Caki2 (cell line): ENCODE measurements at regions not wholly inside any gene's neighbourhood (a gene's known extent, or its start where the extent isn't known, plus 50 kb on each side); places are given as distances from the start of the nearest gene placed in this dataset.

Experiments used
- DNase-seq: peaks from one replicate; pipeline ENCODE4 v3.0.0-alpha.2; 2015; ENCODE audit warnings: low read depth
- in situ Hi-C: cut with HindIII; loops from 2 replicates; pipeline ENCODE4 v1.10.0; 2016; ENCODE audit warnings: low sequenced_read_pairs, low pct_unique_long_range_greater_than_20kb, mixed read lengths

DNA sequence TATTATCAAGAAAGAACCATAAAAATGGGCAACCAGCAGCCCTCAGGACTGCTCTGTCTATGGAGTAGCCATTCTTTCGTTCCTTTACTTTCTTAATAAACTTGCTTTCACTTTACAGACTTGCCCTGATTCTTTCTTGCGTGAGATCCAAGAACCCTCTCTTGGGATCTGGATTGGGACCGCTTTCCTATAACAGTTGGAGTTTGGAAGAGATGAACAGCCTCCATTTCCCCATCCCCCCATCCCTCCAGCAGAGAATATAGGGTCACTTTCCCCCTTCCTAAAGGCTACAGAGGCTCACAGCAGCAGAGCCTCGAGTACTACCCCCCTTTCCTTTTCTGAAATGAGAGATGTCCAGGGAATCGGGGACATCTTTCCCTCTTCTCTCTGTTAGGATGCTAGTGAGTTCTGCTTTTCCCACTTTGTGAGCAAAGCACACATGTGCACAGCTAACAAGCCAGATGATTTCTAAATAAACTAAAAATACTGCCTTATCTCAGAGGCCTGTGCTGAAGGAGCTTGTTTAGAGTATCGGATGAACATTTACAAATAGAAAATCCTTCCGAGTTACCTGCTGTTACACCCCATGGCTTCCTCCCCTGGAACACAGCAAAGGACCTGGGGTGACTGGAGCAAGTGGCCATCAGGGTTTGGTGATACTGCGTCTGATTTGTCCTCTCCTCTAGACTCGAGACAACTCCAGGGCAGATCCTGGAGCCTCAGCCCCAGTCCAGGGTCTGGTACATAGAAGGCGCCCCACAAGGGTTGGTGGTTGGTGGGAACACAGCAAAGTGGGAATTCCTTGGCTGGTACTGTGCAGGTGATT is 144.2 kb downstream of the SLC38A6 start:
- in situ Hi-C loops: no loop called here
- no peak for DNase-seq

DNA sequence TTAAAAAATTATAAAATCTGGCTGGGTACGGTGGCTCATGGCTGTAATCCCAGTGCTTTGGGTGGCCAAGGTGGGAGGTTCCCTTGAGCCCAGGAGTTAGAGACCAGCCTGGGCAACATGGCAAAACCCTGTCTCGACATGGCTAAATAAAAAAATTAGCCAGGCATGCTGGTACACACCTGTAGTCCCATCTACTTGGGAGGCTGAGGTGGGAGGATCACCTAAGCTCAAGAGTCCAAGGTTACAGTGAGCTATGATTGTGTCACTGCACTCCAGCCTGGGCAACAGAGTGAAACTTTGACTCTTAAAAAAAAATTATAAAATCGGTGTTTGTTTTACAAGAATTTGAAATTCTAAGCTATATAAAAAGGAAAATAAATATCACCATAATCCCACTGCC is 141.8 kb downstream of the SLC38A6 start:
- DNase-seq: no peak
- in situ Hi-C loops: no loop called here

DNA sequence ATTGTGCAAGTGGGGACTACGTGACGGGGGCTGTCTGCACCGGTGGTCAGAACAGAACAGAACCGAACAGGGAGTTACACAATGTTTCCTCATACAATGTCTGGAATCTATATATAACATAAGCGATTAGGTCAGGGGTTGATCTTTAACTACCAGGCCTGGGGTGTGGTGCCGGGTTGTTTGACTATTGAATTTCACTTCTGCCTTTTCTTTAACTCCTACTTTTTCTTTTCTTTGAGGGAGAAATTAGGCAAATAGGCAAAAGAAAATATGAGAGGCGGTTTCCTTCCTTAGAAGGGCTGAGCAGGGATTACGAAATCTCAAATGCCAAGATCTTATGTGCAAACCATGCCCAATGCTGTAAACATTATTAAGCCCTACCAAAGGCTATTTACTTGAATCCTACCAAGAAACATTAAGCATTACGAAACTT is 140.3 kb downstream of the SLC38A6 start:
- no peak for DNase-seq

DNA sequence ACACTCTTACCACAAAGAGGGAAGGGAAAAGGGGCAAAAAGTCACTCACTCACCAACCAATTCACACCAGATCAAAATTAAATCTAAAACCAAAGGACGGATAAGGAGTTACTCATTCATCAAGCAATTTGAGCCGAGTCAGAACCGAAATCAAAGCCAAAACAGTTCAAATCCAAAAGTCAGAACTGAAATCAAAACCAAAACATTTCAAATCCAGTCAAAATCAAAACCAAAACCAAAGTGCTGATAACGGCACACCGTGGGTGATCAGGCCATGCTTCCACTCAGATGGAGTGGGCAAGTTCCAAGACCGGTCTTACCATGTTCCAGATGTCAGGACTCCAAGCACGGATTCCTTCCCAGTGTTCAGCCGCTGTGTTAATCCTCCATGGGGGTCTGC is 139.5 kb downstream of the SLC38A6 start:
- in situ Hi-C loops: no loop called here

More for the DNA sequence above, 140.3 kb downstream of the SLC38A6 start:
- in situ Hi-C loops: no loop called here

GRCh38 chr14:61119006-61119405 is 138.0 kb downstream of the SLC38A6 start:
- DNase-seq: no peak
- in situ Hi-C loops: no loop called here

More for the DNA sequence above, 139.5 kb downstream of the SLC38A6 start:
- no peak for DNase-seq

- in situ Hi-C loops: no loop called here
These were observed 135.3 kb downstream of the SLC38A6 start for GRCh38 chr14:61116369-61116768.

DNA sequence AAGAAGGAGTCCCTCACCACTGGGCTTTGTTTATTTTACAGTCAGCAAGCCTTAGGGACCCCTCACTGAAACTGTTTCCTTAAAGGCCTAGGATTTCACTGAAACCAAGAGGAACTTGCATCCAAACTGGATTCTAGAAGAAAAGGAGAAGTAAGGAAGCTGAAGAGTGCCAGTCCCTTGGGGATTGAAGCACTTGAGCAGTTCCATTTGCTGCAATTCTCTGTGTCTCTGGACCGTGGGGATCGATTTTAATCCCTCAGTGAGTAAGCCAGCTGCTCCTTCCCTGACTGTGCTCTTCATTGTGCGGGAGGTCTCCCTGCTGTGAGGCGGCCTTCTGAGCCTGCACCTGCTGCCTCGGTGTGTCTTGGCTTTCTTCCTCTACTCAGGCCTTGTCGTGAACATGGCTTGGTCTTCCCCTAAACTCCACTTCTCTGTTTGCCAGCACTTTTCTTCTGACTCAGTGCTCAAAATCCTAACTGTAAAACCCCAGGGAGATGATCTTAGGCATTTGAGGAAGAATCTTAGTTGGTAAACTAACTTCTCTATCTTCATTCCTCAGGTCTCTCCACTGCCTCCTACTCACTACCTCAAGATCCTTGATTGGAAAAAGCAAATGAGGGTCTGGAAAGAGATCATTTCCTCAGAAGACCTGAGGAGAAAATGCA is 132.6 kb downstream of the SLC38A6 start:
- in situ Hi-C loops: no loop called here

More at GRCh38 chr14:61116369-61116768, 135.3 kb downstream of the SLC38A6 start:
- DNase-seq: no peak

DNA sequence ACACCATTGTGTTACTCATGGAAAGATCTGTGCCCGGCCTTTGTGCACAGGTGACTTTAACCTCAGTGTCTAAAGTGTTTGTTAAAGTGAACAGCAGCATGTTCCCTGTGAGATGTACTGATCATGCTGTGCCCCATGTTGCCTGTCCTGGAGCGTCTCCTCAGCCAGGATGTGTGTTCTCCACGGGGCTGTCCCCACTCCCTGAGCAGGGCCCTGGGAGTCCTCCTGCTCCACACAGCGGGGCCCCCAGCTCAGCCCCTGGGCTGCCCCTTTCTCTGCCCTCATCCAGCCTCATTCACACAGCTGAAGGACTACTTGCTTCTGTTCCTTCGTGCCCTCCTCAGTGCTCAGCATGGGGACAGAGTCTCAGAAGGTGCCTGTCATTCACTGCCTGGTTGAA is 131.5 kb downstream of the SLC38A6 start:
- in situ Hi-C loops: no loop called here

More for the DNA sequence above, 132.6 kb downstream of the SLC38A6 start:
- DNase-seq: no peak

DNA sequence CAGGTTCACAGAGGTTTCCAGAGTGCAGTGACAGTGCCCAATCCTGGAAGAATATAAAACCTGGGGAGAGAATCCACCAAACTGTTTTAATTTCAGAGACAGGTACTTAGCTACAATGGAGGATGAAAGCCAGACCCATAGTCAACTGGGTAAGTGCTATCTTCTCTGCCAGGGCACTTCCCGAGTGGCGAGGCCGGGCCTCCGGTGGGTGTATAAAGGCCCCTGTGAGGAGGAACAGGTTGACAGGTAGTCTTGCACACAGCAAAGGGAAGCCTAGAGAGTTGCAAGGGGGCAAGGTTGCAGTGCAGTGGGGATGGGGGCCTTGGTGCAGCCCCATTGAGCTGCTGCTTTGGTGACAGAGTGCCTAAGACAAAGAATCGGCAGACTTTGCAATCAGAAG is 130.7 kb downstream of the SLC38A6 start:
- in situ Hi-C loops: no loop called here
- DNase-seq: no peak

More for the DNA sequence above, 131.5 kb downstream of the SLC38A6 start:
- no peak for DNase-seq

DNA sequence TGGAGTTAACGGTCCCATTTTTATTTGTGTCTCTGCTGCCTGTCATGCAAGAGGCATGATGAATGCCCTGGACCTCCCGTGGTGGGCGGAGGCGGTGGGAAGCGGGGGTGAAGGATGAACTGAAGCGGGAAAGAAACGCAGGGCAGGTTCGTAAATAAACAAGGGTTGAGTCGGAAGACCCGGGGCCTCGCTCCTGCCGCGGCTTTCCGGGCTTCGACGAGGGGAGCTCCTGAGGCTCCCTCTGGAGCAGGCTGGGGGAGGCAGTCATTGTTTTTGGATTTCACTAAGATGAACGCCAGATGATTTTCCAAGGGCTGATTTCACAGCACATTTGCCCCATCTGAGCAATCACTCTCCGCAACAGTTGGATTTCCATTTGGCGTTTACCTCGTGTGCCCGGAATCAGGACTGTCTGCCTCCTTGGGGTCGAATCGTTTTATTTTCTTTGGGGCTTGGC is 130.2 kb downstream of the SLC38A6 start:
- in situ Hi-C loops: no loop called here
- no peak for DNase-seq

DNA sequence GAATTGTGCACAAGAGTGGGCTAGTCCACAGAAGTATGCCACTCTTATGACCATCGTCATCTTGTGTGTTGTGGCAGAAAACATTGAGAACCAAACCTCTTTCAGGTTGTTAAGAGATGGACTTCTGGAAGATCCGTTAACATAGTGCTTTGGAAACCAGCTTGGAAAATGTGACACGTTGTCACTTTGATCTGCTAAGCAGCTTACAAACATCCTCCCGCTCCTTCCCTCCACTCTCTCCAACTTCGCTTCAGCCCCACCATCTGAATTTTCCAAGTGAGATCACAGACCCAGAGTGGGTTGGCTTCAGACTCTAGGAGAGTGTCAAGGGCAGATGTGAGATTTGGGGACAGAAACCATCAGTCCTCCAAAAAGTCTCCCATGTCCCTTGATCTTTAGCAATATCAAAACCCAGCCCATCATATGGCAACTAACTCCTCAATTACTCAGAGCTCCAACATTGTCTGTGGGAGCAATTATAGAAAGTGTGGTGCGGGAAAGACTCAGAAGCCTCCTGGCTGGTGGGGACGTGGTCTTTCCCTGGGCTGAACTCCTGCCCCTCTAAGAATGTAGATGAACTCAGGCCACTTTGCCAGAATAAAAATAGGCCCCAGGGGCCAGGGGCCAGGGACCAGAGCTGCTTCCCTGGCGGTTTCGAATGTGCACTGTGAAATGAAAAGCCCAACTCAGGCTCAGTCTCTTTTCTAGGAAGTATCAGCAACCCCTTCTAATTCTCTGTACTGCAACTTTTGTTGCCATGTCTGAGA is 129.5 kb downstream of the SLC38A6 start:
- no peak for DNase-seq
- in situ Hi-C loops: no loop called here

GRCh38 chr14:61109288-61109687 is 128.2 kb downstream of the SLC38A6 start:
- in situ Hi-C loops: no loop called here

GRCh38 chr14:61108496-61109141 is 127.6 kb downstream of the SLC38A6 start:
- in situ Hi-C loops: no loop called here
- DNase-seq: no peak

More at GRCh38 chr14:61109288-61109687, 128.2 kb downstream of the SLC38A6 start:
- no peak for DNase-seq

- in situ Hi-C loops: no loop called here
- no peak for DNase-seq
These were observed 126.9 kb downstream of the SLC38A6 start for GRCh38 chr14:61107869-61108493.

DNA sequence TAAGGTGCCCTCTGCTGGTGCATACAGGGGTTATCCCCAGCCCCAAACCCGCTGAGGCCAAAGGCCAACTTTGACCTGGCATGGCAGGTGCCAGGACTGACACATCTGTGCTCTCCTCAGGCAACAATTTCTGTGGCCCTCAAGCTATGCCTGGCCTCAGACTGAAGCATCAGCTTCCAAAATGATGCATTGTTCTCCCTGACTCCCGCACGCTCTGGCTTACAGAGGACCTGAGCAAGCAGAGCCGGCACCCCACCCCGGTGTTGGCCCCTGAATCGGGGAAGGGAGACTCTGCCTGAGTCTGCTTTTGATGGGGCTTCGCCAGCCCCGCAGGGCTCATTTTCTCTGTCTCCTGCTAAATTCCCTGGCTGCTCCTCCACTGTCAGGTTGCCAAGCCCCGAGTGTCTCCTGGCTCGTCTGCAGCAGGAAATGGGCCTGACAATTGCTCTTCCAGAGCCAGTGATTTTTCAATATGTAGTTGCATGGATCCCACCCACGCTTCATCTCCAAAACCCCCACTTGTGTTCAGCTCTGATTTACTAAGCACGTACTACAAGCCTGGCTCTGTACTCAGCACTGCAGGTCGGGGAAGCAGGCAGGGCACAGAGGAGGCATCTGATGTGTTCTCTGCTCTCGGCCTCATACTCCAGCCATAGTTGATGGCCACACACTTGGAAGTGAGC is 126.1 kb downstream of the SLC38A6 start:
- in situ Hi-C loops: no loop called here
- DNase-seq: no peak

GRCh38 chr14:61106271-61106958 is 125.4 kb downstream of the SLC38A6 start:
- in situ Hi-C loops: no loop called here
- DNase-seq: no peak

- no peak for DNase-seq
- in situ Hi-C loops: no loop called here
These were observed 123.3 kb downstream of the SLC38A6 start for GRCh38 chr14:61104358-61104757.
